ENCODE measurements at regions not wholly inside any gene's neighbourhood (a gene's known extent, or its start where the extent isn't known, plus 50 kb on each side); places are given as distances from the start of the nearest gene placed in this dataset.

DNA sequence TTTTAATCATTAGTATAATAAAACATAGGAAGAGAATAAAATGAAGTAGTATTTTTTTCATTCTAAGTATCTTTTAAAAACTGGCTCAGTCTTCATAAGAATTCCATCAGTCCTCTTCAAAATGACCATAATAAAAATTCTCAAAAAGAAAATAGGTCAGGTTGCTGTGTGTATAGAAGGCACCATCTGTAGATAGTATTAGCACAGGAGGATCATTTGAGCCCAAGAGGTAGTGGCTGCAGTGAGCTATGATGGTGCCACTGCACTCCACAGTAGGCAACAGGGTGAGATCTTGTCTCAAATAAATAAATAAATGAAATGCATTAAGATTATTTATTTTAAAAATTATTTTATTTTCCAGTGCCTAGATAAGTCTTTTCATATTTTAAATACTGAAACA lies 475.8 kb downstream of the ZNF804A start:
- TF ChIP-seq, protein P1, sequence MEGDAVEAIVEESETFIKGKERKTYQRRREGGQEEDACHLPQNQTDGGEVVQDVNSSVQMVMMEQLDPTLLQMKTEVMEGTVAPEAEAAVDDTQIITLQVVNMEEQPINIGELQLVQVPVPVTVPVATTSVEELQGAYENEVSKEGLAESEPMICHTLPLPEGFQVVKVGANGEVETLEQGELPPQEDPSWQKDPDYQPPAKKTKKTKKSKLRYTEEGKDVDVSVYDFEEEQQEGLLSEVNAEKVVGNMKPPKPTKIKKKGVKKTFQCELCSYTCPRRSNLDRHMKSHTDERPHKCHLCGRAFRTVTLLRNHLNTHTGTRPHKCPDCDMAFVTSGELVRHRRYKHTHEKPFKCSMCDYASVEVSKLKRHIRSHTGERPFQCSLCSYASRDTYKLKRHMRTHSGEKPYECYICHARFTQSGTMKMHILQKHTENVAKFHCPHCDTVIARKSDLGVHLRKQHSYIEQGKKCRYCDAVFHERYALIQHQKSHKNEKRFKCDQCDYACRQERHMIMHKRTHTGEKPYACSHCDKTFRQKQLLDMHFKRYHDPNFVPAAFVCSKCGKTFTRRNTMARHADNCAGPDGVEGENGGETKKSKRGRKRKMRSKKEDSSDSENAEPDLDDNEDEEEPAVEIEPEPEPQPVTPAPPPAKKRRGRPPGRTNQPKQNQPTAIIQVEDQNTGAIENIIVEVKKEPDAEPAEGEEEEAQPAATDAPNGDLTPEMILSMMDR (IDR thresholded peaks at IDR 0.05) = no peak
- Histone ChIP-seq H3K36me3 (no peaks in the 10 kb centered on the region), H3K9me3 (no peaks in the 10 kb centered on the region), H3K27me3 (no peaks in the 10 kb centered on the region), H3K27ac (no peak overlapping the region), H3K4me3 (no peak overlapping the region), H3K4me1 (no peaks in the 10 kb centered on the region), H3K9ac (ENCODE audit: low read depth in 2 of 2, low read length in 2 of 2) (no peak overlapping the region)
- intact Hi-C loops (cut with DNase I) = no loop called here
- no peak for DNase-seq

DNA sequence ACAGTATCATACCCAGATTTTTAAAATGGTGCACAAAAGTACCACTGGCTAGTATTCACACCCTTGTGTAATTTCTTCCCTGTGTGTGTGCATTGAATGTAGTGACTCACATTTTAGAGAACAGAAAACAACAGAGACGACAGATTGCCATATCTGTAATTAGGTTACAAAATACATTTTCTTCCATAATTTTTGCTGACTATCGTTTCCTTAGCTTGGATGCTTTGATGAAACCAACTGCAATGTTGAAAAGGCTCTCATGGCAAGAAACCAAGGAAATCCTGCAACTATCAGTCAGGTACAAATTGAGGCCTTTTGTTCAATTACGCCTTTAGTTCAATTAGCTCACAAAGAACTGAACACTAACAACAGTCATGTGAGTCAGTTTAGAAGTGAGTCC lies 484.4 kb downstream of the ZNF804A start:
- TF ChIP-seq, protein P1 (IDR thresholded peaks at IDR 0.05) = no peak
- no peak overlapping the region for H3K4me3 ChIP-seq
- no peak for DNase-seq
- no peaks in the 10 kb centered on the region for H3K27me3 ChIP-seq
- intact Hi-C loops (cut with DNase I) = no loop called here
- no peak overlapping the region for H3K27ac ChIP-seq
- no peak overlapping the region for H3K9ac ChIP-seq (ENCODE audit: low read depth in 2 of 2, low read length in 2 of 2)
- H3K4me1 ChIP-seq = no peaks in the 10 kb centered on the region
- no peaks in the 10 kb centered on the region for H3K36me3 ChIP-seq
- no peaks in the 10 kb centered on the region for H3K9me3 ChIP-seq

DNA sequence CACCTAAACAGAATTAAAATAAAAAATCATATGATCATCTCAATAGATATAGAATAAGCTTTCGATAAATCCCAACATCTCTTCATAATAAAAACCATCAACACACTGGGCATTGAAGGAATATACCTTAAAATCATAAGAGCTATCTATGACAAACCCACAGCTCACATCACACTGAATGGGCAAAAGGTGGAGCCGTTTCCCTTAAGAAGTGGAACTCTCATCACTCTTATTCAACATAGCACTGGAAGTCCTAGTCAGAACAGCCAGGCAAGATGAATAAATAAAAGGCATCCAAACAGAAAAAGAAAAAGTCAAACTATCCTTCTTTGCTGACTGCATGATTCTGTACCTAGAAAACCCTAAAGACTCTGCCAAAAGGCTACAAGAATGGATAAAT lies 510.3 kb downstream of the ZNF804A start:
- no peaks in the 10 kb centered on the region for H3K27me3 ChIP-seq
- no peaks in the 10 kb centered on the region for H3K4me1 ChIP-seq
- H3K4me3 ChIP-seq = no peak overlapping the region
- TF ChIP-seq, protein P1 (IDR thresholded peaks at IDR 0.05) = no peak
- H3K36me3 ChIP-seq = no peaks in the 10 kb centered on the region
- H3K9me3 ChIP-seq = no peaks in the 10 kb centered on the region
- H3K27ac ChIP-seq = no peak overlapping the region
- DNase-seq = no peak
- intact Hi-C loops (cut with DNase I) = no loop called here
- H3K9ac ChIP-seq (ENCODE audit: low read depth in 2 of 2, low read length in 2 of 2) = no peak overlapping the region

DNA sequence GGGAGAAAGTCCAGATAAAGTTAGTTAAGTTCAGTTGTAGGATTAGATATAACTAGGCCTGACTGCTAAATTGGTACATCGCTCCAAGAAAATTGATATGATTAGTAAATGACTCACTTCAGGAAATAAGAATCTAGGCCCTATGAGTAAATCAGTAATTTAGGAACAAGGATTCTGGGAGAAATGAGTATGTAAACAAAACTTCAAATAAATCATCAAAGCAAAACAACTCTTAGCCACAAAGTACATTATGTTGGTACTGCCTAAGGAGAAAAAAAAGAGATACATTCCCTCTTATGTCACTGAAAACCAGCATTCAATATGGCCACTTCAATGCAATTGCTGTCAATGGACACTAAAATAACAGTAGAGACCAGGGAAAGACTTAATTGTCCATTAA lies 529.1 kb downstream of the ZNF804A start:
- no peak overlapping the region for H3K9ac ChIP-seq (ENCODE audit: low read depth in 2 of 2, low read length in 2 of 2)
- no peak overlapping the region for H3K4me3 ChIP-seq
- no peaks in the 10 kb centered on the region for H3K36me3 ChIP-seq
- intact Hi-C loops (cut with DNase I) = no loop called here
- H3K9me3 ChIP-seq = no peaks in the 10 kb centered on the region
- DNase-seq = no peak
- no peaks in the 10 kb centered on the region for H3K4me1 ChIP-seq
- H3K27me3 ChIP-seq = no peaks in the 10 kb centered on the region
- no peak overlapping the region for H3K27ac ChIP-seq
- TF ChIP-seq, protein P1 (IDR thresholded peaks at IDR 0.05) = no peak

DNA sequence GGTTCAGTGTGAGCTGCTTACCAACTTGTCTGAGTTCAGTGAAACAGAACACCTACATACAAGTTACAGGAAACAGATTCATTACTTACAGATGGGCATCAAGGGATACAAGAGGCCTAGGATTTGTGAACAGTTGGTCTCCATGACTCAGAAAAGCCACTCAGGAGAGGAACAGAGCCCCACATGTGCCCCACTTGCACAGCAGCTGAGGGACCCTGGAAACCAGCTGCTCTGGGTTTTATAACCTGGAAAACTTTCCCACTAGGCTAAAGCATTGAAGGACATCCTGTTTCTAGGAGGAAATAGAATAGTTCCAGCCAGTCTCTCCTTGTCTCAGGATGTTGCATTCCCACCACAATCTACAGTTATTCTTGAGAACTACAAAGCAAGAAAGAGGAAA lies 530.0 kb downstream of the ZNF804A start:
- TF ChIP-seq, protein P1 (IDR thresholded peaks at IDR 0.05) = no peak
- H3K9ac ChIP-seq (ENCODE audit: low read depth in 2 of 2, low read length in 2 of 2) = no peak overlapping the region
- H3K4me1 ChIP-seq = no peaks in the 10 kb centered on the region
- H3K9me3 ChIP-seq = no peaks in the 10 kb centered on the region
- H3K36me3 ChIP-seq = no peaks in the 10 kb centered on the region
- H3K27ac ChIP-seq = no peak overlapping the region
- no peak for DNase-seq
- no peak overlapping the region for H3K4me3 ChIP-seq
- H3K27me3 ChIP-seq = no peaks in the 10 kb centered on the region
- intact Hi-C loops (cut with DNase I) = no loop called here

DNA sequence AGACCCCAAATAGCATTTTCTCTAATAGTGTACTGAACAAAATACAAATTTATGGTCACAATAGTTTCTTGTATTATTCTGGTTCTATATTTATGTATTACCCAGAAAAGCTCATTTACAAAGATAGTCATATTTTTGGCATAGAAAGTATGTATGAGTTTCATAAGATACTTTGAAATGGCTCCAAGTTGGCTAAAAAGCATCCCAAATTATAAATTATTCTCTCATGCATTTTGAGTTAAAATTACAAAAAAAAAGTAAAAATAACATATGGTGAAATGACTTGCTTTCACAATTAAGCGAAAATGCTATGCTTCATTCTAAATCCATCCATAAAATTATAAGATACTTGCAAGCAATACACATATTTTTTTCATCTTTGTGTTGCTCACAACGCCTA lies 530.7 kb downstream of the ZNF804A start:
- H3K27me3 ChIP-seq = no peaks in the 10 kb centered on the region
- H3K9ac ChIP-seq (ENCODE audit: low read depth in 2 of 2, low read length in 2 of 2) = no peak overlapping the region
- H3K9me3 ChIP-seq = no peaks in the 10 kb centered on the region
- no peaks in the 10 kb centered on the region for H3K36me3 ChIP-seq
- TF ChIP-seq, protein P1 (IDR thresholded peaks at IDR 0.05) = no peak
- no peak for DNase-seq
- H3K4me3 ChIP-seq = no peak overlapping the region
- H3K27ac ChIP-seq = no peak overlapping the region
- no peaks in the 10 kb centered on the region for H3K4me1 ChIP-seq
- intact Hi-C loops (cut with DNase I) = no loop called here

All from colonic mucosa (tissue), 4 donors.